GM18861 (cell line): ENCODE measurements at regions not wholly inside any gene's neighbourhood (a gene's known extent, or its start where the extent isn't known, plus 50 kb on each side); places are given as distances from the start of the nearest gene placed in this dataset.
"Not testable (repeated sequence)": the region's sequence is repeated elsewhere in the genome, so short reads cannot be mapped to it uniquely, and the experiment has no call there.

ENCODE experiments used
- ATAC-seq: cut with Tn5 transposase; IDR thresholded peaks from one replicate; pipeline ENCODE4 v1.9.1; 2021; ENCODE audit not compliant: unreplicated experiment

DNA sequence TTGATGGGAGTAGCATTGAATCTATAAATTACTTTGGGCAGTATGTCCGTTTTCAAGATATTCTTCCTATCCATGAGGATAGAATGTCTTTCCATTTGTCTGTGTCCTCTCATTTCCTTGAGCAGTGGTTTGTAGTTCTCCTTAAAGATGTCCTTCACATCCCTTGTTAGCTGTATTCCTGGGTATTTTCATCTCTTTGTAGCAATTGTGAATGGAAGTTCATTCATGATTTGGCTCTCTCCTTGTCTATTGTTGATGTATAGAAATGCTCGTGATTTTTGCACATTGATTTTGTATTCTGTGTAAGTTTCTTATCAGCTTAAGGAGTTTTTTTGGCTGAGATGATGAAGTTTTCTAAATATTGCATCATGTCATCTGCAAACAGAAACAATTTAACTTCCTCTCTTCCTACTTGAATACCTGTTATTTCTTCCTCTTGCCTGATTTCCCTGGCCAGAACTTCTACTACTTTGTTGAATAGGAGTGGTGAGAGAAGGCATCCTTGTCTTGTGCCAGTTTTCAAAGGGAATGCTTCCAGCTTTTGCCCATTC lies 741.0 kb downstream of the TMTC2 start:
- not testable (repeated sequence) for ATAC-seq

DNA sequence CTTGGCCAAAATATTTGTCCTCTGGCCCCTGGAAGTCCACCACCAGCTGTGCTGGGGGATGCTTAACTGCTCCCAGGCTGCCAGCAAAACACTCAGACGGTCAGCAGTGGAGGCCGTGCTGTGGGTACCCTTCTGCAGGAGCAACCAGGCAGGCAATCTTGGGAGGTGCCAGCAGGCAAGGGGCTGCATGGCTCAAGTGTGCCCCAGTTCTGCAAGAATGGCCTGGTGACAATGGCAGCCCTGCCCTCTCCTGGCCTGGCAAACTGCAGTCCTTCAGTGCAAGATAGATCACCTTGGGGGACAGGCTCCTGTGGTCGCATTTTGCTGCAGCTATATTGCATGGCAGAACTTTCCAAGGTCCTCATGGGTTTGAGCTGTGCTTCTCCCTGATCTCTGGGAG lies 728.3 kb downstream of the TMTC2 start:
- ATAC-seq, result no peak

DNA sequence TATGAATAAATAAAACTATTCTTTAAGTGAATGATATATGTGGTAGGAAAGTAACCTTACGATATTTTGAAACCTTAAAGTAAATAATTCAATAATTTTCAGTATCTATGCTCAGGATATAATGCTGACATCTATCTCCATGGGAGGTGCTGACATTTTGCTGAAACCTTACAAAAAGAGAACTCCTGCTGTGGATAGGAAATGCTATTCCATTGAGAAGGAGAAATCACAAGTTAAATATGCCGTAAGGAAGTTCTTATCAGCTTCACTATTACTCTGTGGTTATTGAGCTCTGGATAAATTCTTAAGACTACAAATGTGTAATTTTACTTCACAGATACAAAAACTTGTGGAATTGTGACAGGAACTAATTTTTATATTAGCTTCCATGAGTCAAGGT lies 722.1 kb downstream of the TMTC2 start:
- ATAC-seq, result no peak

DNA sequence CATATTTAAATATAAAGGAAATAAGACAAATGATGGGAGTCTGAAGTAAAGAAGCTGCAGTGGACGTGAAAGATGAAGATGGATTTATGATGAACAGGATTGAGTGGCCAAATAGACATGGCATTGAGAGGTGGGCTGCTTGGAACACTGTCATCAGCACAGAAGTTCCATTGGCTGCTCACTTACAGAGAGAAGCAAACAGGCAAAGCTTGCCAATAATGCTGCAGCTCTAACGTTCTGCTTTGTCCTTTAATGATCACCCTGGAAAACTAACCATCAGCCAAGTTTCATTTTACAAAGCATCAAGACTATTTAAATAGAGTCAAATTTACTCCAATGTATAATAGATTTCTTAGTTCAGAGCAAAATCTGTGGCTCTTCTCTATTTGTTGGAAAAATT lies 721.4 kb downstream of the TMTC2 start:
- ATAC-seq, result no peak

DNA sequence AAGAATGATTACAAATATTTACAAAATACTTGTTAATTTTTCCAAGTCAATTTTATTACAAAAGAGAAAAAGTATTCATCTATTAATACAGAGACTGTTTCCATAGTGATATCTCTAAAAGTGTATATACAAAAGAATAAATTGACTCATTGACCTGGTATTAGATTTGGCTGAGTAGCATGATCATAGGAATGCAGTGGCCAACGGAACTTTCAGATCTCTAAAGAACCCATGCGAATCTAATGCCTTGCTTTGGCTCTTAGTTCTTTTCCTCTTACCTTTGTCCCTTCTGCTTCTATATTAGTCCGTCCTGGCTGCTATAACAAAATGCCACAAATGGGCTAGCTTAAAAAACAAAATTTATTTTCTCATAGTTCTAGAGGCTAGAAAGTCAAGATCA lies 717.8 kb downstream of the TMTC2 start:
- no peak for ATAC-seq

DNA sequence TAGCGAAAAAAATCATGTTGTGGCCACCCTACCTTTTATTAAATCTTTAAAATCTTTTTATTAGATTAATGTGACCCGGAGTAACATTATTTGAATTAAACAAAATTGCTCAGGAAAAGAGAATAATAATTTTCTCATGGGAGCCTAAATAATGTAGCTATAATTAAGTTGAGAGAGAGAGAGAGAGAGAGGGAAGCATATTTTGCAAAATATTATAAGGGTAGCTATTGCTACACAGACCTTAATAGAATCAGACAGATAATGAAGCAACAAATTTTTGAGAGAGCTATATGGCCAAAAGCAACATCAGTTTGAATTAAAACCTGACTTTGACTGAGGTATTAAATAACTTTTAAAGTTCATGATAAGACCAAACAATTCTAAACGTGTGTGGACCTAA lies 703.5 kb downstream of the TMTC2 start:
- no peak for ATAC-seq

DNA sequence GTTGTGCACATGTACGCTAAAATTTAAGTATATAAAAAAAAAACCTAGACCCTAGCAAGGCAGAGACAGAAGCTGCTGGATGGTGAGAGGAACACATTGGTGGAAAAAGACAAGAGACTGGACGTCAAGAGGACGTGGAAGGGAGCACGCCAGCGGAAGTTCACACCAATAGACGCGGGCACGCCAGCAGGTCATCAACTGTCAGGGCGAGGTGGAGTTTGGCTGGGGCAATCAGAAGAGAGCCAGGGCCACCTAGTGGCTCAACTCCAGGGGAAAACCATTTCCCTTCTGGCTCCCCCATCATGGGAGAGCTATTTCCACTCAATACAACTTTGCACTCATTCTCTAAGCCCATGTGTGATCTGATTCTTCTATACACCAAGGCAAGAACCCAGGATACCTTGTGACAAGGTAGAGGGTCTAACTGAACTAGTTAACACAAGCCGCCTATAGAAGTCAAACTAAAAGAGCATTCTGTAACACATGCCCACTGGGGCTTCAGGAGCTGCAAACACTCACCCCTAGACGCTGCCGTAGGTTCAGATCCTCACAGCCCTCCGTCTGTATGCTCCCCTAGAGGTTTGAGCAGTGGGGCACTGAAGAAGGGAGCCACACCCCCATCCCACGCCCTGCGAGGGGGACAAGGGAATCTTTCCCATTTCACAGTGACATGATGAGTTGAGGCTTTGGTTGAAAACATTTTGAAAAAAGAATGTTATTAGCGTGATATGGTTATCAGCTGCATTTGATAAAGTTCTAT lies 702.7 kb downstream of the TMTC2 start:
- ATAC-seq, result no peak

DNA sequence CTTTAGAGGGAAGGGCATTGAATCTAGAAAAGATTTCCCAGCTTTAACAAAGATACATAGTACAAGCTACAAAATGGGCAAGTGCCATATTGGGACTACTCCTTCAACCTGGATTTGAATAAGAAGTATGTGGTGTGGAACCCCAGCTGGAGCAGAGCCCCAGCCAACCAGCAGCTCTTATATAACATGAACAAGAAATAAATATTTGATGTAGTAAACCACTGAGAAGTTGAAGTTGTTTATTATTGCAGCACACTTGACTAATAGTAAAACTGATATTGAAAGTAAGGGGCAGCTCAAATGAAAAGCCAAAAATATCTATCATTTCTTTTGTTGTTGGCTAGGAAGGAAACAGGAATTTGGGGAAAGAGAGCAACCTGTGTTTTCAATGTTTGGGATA lies 701.8 kb downstream of the TMTC2 start:
- ATAC-seq, result peak; percentile 42

DNA sequence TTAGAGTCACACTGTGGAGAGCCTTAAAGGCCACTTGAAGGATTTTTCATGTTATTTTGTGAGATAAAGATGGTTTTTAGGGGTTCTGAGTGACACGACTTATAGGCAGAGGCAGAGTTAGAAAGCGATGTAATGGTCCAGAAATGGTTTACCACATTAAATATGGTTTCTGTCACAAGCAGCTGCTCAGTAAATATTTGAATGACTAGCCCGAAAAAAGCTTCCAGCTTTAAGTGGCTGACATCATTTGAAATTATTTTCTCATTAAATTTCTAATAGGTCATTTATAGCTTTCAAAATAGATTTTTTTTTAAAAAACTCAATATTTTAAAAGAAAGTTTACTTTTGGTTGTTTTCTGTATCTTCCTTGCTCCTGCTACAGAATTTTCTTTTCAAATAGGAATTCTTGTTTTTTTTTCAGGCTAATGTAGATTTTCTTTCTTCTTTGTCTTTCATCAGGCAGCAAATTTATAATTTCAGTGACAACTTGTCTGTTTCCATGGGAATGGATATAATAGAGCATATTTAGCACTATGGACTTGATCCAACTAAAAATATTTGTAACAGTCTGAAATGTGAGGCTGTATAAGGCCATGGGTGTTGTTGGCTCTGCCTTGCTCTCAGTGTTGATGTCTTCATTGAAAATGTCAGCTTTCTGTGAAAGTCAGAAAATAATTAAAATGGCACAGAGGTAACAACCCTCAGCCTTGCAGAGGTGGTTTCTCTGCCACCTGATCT lies 700.0 kb downstream of the TMTC2 start:
- no peak for ATAC-seq

DNA sequence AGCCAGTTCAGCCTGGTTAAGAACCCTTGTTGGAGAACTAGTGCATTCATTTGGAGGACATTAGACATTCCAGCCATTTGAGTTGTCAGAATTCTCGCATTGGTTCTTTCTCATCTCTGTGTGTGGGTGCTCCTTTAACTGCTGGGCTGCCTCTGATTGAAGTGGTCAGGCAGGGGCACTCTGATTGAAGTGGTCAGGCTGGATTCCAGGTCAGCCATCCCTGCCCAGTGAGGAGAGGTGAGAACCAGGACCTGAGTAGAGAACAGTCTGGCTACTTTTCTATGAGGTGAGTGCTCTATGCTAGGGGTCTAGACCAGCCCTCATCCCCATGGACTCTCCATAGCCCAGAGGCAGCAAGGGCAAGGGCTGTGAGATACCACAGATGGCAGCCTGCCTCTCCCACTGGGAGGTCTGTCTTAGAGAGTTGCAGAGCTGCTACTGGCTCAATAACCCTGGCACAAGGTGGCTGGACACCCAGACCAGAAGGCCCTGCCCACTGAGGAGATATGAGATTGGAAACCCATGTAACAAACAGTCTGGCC lies 691.6 kb downstream of the TMTC2 start:
- ATAC-seq, result no peak

DNA sequence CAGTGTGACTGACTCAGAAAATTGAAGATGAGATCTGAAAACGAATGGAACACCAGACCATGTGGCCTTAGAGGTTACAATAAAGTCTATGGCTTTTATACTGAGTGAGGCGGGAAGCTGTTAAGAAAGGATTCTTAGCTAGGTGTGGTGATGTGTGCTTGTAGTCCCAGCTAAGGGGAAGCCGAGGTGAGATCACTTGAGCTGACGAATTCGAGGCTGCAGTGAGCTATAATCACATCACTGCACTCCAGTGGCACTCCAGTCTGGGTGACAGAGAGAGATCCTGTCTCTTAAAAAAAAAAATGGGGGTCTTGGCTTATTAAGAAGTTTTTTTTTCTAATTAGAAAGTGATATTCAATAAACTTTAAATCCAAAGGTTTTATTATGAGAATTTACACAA lies 678.6 kb downstream of the TMTC2 start:
- ATAC-seq, result no peak

DNA sequence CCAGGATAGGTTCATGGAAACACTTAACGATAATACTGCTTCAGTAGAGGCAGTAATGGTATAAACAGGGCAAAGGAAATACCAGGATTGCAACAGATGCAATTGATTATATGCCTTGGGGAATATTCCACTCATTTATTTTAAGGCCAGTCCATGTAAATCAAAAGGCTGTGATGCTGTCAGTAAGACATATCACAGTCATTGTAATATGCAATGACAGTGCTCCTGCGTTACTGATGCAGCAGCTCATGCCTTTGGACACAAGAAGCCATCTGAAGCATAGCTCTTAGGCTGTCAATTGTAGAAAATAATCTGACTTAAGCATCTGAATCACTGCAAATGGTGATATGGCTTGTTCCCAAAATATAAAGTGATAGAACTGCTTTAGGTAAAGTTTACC lies 674.8 kb downstream of the TMTC2 start:
- no peak for ATAC-seq

DNA sequence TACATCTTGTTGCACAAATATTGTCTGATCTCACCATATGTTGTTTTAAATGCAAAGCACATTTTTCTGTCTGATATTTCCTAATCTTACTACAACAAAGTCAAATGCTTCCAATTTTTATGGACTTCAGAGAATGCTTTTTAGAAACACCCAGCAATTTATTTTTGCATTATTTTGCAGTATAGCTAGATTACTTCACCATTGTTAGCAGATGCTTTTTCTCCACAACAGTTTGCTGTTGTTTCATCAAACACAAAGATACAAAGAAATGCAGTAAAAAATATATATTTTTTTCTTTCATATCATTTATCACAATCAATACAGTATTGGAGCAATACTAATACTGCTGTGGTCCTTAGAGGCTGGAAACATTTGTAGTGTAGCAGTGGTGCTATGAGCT lies 674.4 kb downstream of the TMTC2 start:
- no peak for ATAC-seq

DNA sequence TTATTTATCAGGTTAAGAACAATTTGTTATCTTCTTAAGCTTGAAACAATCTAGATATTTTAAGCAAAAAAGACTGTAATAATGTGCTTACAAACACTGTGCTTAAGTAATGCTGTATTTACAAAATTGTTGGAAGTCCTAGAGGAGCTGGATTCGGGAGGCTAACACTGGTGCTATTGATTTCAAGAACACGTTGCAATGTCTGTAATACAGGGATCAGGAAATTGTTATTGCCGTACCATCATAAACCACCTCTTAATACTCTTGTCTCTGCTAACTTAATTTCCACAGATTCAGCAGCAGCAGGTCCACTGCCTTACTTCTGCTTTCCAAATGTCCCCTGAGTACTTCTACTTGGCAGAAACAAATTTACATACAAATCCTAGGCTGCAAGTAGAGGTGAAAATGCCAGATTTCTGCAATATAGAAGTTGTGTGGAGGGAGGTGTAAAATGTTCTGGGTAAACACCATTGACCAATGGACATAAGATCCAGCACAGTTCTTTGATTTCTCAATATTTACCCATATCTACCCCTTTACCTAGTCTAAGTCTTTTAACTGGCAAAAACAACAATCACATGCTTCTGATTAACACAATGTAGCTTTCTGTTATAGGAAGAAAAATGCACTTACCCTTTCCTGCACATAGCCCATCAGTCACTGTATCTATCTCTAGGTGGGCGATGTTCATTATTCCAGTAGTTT lies 663.4 kb downstream of the TMTC2 start:
- ATAC-seq, result no peak

DNA sequence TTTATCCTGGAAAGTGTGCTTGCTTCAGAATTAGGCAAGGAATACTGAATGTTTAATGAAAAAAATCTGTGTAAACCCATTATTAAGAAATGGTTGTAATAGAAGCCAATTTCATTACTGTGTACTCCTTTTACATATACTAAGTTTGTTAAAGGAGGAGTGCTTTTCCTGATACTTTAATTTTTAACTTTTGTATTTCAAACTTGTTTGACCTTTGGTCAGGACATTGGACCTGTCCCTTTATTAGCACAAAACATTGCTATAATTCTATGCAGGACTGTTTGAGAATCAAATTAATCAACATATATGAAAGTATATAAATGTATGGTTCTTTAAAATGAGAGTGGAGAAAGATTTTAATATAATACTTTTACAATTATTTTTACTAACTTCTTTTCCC lies 659.6 kb downstream of the TMTC2 start:
- ATAC-seq, result no peak

DNA sequence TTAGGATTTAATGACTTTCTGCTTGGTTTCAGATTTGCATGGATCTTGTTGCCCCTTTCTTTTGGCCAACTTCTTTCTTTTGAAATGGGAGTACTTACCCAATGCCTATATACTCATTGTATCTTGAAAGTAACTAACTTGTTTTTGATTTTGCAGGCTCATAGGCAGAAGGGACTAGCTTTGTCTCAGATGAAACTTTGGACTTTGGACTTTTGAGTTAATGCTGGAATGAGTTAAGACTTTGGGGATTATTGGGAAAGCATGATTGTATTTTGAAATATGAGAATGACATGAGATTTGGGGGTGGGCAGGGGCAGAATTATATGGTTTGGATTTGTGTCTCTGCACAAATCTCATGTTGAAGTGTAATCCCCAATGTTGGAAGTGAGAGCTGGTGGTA lies 657.1 kb downstream of the TMTC2 start:
- ATAC-seq, result no peak

DNA sequence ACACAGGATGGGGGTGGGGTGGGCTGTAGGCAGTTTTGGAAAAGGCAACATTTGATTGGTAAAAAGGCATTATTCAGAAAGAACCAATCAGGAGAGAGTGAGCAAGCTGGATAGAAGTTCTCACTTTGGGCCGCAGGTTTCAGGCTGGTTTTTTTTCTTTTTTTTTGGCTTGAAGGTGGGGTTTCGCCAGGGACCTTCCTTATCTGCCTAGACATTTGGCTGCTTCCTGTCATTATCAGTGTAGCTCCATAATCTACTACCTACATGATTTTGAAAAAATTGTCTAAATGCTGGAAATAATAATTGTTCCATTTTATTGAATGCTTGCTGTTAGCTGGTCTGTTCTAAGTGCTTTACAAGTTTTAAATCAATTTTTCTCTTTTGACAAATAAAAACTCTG lies 649.0 kb downstream of the TMTC2 start:
- no peak for ATAC-seq

DNA sequence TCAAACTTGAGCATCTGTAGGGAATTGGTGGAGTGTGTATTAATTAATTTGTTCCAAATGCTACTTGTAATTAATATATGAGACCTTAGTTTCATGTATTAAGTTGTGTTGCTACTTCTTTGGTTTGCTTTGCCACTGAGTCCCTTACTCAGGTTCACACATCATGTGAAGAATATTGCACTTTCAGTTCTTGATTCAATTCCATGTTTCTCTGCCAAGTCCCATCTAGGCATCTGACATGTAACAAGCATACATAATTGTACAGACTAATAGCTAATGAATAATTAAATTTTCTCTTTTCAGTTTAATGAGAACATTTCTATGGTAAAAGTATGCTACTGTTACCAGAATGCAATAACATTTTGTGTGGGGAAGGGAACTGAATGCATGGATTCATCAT lies 640.0 kb downstream of the TMTC2 start:
- ATAC-seq, result no peak

DNA sequence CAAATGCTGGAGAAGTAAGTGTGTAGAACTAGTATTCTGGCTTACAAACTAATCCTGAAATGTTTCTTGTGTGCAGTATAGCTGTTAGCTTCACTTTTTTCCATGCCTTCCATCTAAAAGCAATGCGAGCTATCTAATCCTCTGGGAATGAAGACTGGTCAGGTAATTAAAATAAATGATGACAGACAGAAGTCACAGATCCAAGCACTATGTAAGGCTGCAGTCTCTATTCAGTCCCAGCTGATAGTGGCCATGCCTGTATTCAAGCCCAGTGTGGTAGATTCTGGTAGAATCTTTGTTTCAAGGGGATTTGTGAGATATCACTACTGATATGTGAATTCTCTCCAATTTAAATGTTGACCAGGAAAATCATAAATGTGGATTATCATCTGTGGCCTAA lies 637.2 kb downstream of the TMTC2 start:
- ATAC-seq, result no peak

DNA sequence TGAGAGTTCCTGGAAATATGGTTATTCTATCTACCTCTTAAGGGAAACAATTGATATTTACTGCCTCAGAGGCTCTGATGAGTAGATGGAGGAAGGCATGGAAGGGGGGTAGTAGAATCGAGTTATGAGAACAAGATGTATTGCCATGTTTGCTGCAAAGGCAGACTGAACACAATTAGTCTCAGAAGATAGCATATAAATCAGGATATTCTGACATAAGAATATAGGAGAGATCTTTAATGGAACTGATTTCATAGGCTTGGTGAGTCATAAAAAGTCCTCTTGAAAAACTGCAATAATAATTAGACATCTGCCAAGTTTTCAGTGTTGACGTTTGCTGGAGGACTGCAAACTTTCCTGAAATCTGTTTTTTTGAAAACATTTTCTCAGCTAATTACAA lies 636.1 kb downstream of the TMTC2 start:
- ATAC-seq, result no peak

DNA sequence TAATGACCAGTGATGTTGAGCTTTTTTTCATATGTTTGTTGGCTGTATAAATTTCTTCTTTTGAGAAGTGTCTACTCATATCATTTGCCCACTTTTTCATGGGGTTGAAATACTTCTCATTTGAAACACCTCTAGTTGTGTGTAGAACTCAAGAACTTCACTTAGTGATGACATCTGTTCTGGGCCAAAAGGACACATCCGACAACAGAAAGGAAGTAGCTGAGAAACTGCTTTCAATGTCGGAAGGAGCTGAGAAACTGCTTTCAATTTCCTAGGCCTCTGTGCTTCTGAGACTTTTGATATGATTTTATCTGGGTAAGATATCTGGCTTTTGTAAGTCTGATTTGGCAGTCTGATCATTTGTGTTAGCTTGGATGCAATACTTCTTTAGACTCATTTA lies 635.3 kb downstream of the TMTC2 start:
- no peak for ATAC-seq

DNA sequence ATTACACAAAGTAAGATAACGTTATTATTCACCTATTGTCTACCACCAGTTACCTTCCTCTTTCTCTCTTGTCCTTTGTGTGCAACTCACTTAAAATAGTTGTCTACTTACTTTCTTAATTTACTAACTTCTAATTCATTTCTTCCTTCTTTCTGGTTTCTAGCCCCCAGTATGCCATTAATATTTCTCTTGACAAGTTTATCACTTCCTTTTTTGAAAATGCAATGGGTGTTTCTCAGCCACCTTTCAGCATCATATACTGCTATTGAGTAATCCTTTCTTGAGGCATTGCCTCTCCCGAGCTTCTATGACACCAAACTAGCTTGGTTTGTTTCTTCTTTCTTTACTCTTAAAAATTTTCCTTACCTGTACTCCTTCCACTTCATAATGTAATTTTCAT lies 633.6 kb downstream of the TMTC2 start:
- no peak for ATAC-seq
